ENCODE measurements at regions not wholly inside any gene's neighbourhood (a gene's known extent, or its start where the extent isn't known, plus 50 kb on each side); places are given as distances from the start of the nearest gene placed in this dataset.

DNA sequence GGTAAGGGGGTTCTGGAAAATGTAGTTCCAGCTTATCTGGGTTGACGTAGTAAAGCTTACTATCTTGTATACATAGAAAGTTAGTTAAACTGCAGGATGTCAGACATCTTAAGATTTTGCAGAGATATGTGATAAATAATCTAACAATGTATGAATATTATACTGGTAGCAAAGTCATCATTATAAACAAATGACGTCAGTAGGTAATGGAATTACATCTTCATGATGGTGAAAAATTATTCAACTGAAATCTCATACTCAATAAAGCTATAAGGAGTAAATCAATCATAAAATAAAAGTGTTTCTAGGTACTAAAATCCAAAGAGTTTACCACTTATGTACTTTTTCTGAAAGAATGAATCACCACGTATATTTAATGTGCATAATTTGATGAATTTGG lies 217.3 kb upstream of the CDH10 start:
- no peaks in the 10 kb centered on the region for H3K36me3 Mint-ChIP-seq (ENCODE audit: insufficient read depth)
- DNase-seq, result no peak

DNA sequence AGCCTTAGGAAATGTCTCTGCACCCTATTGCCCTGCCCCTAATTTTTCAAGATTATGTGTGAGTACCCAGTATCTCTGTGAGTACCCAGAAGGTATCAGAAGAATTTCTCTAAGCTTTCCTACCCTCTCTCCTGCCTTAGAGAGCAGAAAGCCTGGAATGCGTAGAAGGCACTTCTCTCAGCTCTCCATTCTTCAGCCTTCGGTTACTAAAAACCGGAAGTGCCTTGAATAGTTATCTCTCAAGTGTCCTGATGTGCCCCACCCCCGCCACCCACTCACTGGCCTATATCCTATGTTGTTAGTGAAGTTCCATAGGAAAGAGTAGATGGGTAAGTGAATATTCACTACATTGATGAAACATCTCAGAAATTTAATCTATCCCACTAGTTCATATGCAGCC lies 210.7 kb upstream of the CDH10 start:
- DNase-seq (no peak), ATAC-seq (no peak)
- Mint-ChIP-seq H3K4me3 (no peak overlapping the region), H3K27me3 (ENCODE audit: low read depth) (no peaks in the 10 kb centered on the region), H3K4me1 (ENCODE audit: low read depth) (no peaks in the 10 kb centered on the region), H3K9me3 (peaks cover 13% of the 10 kb centered on the region), H3K36me3 (ENCODE audit: insufficient read depth) (no peaks in the 10 kb centered on the region)

More for the DNA sequence above, 217.3 kb upstream of the CDH10 start:
- H3K9me3 Mint-ChIP-seq, result peaks cover 14% of the 10 kb centered on the region
- ATAC-seq, result no peak
- no peaks in the 10 kb centered on the region for H3K27me3 Mint-ChIP-seq (ENCODE audit: low read depth)
- no peak overlapping the region for H3K4me3 Mint-ChIP-seq
- H3K4me1 Mint-ChIP-seq (ENCODE audit: low read depth), result no peaks in the 10 kb centered on the region

DNA sequence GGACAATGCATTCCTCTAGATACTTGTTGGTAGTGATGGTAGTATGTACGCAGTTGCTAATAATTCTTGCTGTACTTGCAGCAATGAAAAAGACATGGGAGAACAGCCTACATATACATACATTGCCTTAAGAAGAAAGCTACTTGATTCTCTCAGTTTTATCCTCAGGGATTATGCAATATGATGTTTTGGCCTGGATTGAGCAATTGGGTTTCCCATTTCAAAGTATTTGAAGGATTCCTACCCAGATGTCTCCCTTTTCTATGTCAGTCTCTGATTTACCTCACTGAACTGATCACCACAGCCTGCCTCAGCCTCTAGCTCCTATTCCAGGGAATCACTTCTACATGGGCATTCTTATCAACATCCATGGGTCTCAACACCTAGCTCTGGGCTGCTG lies 210.1 kb upstream of the CDH10 start:
- H3K4me3 Mint-ChIP-seq, result no peak overlapping the region
- H3K27me3 Mint-ChIP-seq (ENCODE audit: low read depth), result no peaks in the 10 kb centered on the region
- no peak for DNase-seq

DNA sequence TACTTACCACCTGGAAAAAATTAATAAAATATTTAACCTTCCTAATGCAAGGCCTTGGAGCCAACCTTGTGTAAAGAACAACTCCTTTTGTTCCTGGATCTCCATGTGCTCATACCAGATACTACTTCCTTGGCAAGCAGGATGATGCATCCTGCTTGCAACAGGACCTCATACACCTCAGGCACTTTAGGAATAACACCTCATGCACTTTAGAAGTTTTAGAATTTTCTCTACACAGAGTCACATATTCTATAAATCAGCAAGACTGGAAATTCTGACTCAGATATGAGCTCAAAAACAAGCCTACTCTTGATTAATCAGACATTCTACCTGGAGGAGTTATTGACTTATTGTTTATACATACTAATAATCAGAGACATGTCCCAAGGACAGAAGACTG lies 209.6 kb upstream of the CDH10 start:
- ATAC-seq, result no peak
- Mint-ChIP-seq H3K4me3 (no peak overlapping the region), H3K36me3 (ENCODE audit: insufficient read depth) (no peaks in the 10 kb centered on the region), H3K27me3 (ENCODE audit: low read depth) (no peaks in the 10 kb centered on the region), H3K4me1 (ENCODE audit: low read depth) (no peaks in the 10 kb centered on the region), H3K9me3 (peaks cover 13% of the 10 kb centered on the region)
- no peak for DNase-seq

More for the DNA sequence above, 210.1 kb upstream of the CDH10 start:
- H3K36me3 Mint-ChIP-seq (ENCODE audit: insufficient read depth), result no peaks in the 10 kb centered on the region
- H3K4me1 Mint-ChIP-seq (ENCODE audit: low read depth), result no peaks in the 10 kb centered on the region
- peaks cover 13% of the 10 kb centered on the region for H3K9me3 Mint-ChIP-seq
- ATAC-seq, result no peak

DNA sequence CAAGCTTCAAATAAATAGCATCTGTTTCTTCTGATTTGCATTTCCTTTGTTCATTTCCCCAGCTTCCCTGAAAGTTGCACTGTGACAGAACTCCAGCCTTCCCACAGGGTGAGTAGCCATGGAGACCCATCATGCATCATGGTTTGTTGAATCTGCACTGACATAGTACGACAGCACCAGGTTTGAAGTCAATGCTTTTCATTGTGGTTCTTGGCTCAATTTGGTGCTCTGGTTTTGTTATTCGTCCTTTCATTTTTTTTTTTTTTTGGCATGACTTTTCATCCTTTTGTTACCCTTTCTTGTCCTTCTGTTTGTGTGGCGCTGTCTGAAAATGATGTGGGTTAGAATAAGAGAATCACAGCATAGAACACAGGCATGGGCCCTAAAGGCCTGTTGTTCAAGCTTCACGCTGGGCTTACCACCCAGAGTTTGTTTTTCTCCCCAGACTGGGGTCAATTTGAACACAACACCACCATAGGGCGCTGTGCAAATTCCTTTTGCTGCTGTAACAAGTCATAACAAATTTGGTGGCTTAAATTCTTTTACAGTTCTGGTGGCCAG lies 206.2 kb upstream of the CDH10 start:
- Mint-ChIP-seq H3K4me3 (no peak overlapping the region), H3K36me3 (ENCODE audit: insufficient read depth) (no peaks in the 10 kb centered on the region), H3K4me1 (ENCODE audit: low read depth) (no peaks in the 10 kb centered on the region), H3K9me3 (peaks cover 17% of the 10 kb centered on the region), H3K27me3 (ENCODE audit: low read depth) (no peaks in the 10 kb centered on the region)
- DNase-seq (no peak), ATAC-seq (no peak)

DNA sequence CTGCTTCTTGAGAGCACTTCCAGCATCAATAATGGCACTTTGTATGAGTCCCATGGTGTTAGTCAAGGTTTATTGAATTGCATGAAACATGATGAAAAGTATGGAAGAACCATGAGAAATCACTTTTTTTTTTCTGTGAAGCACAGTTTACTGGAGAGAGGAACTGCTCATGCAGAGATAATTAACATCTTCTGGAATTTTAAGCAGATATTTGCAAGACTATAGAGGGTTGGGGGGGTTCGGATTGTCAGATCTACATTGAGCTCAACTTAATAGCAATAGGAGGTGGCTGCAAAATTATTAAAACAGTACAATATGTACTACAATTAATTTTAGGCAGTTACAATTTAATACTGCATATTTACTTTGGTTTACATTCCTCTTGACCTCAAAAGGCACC lies 204.4 kb upstream of the CDH10 start:
- Mint-ChIP-seq H3K36me3 (ENCODE audit: insufficient read depth) (no peaks in the 10 kb centered on the region), H3K9me3 (peaks cover 17% of the 10 kb centered on the region), H3K27me3 (ENCODE audit: low read depth) (no peaks in the 10 kb centered on the region), H3K4me1 (ENCODE audit: low read depth) (no peaks in the 10 kb centered on the region), H3K4me3 (no peak overlapping the region)
- ATAC-seq (no peak), DNase-seq (no peak)

DNA sequence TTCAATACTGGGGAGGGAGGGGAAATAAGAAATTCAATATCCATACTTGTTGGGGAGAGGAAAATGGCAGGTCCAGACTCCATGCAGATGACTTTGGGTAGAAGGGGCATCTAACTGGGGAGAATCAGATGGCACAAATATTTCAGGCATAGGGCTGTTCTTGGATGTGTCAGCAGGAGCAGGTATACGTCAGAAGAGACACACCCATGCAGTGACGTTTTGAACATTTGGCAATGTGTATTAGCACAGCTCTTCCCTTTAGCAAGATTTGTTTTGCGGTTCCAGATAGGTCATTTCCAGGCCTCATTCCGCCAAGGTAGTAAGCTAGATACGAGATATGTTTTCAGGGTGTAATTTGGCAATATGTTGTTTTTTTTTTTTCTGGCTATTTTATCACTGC lies 187.2 kb upstream of the CDH10 start:
- Mint-ChIP-seq H3K4me1 (ENCODE audit: low read depth) (no peaks in the 10 kb centered on the region), H3K27me3 (ENCODE audit: low read depth) (no peaks in the 10 kb centered on the region), H3K36me3 (ENCODE audit: insufficient read depth) (no peaks in the 10 kb centered on the region), H3K4me3 (no peak overlapping the region), H3K9me3 (peaks cover 17% of the 10 kb centered on the region)
- no peak for DNase-seq
- ATAC-seq, result no peak

DNA sequence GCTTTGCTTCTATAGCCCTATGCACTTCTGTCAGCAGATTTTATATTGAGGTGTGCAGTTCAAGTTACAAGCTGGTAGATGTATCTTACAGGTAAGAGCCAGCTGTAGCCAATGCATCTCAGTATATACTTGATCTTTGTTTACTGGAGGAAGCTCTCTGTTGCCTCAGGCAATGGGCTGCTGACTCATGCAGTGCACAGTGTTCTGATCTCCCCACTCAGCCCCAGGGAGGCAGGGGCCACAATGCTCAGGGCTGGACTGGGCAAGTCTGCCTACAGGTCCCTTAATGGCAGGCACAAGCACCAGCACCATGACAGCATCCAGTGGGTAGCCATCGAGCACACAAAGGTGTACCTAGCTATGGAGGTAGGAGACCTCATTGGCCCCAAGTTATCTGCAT lies 178.8 kb upstream of the CDH10 start:
- ATAC-seq, result no peak
- Mint-ChIP-seq H3K4me1 (ENCODE audit: low read depth) (no peaks in the 10 kb centered on the region), H3K9me3 (peaks cover 28% of the 10 kb centered on the region), H3K4me3 (no peak overlapping the region), H3K27me3 (ENCODE audit: low read depth) (no peaks in the 10 kb centered on the region), H3K36me3 (ENCODE audit: insufficient read depth) (no peaks in the 10 kb centered on the region)
- DNase-seq, result no peak

DNA sequence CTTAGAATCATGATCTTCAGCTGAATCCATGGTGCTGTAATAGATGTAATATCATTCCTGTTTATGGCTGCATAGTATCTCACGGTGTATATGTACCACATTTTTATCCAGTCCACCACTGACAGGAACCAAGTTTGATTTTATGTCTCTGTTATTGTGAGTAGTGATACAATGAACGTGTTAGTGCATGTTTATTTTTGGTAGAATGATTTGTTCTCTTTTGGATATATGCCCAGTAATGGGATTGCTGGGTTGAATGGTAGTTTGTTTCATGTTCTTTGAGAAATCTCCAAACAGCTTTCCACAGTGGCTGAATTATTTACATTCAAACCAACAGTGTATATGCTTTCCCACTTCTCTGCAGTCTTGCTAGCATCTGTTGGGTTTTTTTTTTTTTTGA lies 175.1 kb upstream of the CDH10 start:
- Mint-ChIP-seq H3K4me1 (ENCODE audit: low read depth) (no peaks in the 10 kb centered on the region), H3K4me3 (no peak overlapping the region), H3K9me3 (peaks cover 15% of the 10 kb centered on the region), H3K27me3 (ENCODE audit: low read depth) (no peaks in the 10 kb centered on the region), H3K36me3 (ENCODE audit: insufficient read depth) (no peaks in the 10 kb centered on the region)
- DNase-seq, result no peak
- no peak for ATAC-seq

DNA sequence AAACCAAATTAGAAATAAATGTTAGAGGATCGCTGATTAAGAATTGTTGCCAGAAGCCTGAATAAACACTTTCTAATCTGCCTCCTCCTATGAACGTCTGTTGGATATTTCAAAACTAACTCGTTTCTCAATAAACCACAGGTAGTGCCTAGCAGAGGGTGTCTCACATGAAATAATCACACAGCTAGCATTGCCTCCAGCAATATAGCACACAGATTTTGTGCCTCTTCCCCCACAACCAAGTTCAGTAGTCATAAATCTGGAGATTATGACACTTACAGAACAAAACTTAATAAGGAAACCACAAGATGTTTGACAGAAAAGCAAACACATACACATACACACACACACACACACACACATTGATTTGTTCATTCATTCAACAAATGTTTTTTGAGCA lies 173.2 kb upstream of the CDH10 start:
- H3K27me3 Mint-ChIP-seq (ENCODE audit: low read depth), result no peaks in the 10 kb centered on the region
- DNase-seq (no peak), ATAC-seq (no peak)
- no peak overlapping the region for H3K4me3 Mint-ChIP-seq
- H3K9me3 Mint-ChIP-seq, result peaks cover 27% of the 10 kb centered on the region
- no peaks in the 10 kb centered on the region for H3K4me1 Mint-ChIP-seq (ENCODE audit: low read depth)
- H3K36me3 Mint-ChIP-seq (ENCODE audit: insufficient read depth), result no peaks in the 10 kb centered on the region

DNA sequence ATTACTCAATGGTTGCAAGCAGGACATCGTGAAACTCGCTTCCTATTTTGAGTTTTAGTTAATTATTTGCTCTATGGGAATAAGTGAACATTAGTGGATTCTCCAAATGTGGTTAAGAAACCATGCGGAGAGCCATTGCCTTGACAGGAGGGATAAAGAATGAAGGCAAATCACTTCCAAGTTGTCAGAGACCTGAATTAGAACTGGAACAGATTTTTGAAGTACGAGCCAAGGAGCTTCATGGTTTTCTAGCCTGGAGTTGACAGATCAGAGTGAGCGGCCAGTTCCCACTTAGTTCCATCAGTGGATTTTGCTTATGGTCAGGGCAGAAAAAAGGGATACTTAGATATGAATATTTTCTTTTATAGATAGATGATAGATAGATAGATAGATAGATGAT lies 171.4 kb upstream of the CDH10 start:
- DNase-seq, result no peak
- no peaks in the 10 kb centered on the region for H3K4me1 Mint-ChIP-seq (ENCODE audit: low read depth)
- H3K4me3 Mint-ChIP-seq, result no peak overlapping the region
- no peaks in the 10 kb centered on the region for H3K36me3 Mint-ChIP-seq (ENCODE audit: insufficient read depth)
- H3K27me3 Mint-ChIP-seq (ENCODE audit: low read depth), result no peaks in the 10 kb centered on the region
- H3K9me3 Mint-ChIP-seq, result peaks cover 20% of the 10 kb centered on the region
- no peak for ATAC-seq

DNA sequence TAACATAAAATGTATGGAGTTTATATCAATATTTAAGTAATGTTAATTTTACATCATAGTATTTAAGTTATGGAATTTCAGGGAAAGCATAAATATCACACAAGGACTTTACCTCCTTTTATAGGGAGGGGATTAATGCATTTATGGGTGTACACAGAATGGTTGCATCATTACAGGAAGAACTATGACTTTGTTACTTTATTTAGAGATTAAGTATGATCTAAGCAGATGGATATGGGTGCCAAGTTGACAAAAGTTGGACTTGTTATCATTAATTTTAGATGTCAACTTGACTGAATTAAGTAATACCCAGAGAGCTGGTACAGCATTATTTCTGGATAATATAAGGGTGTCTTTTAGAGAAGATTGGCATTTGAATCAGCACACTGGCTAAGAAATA lies 160.5 kb upstream of the CDH10 start:
- peaks cover 43% of the 10 kb centered on the region for H3K9me3 Mint-ChIP-seq
- no peaks in the 10 kb centered on the region for H3K36me3 Mint-ChIP-seq (ENCODE audit: insufficient read depth)
- H3K4me3 Mint-ChIP-seq, result no peak overlapping the region
- no peaks in the 10 kb centered on the region for H3K4me1 Mint-ChIP-seq (ENCODE audit: low read depth)
- DNase-seq (no peak), ATAC-seq (no peak)
- H3K27me3 Mint-ChIP-seq (ENCODE audit: low read depth), result no peaks in the 10 kb centered on the region

DNA sequence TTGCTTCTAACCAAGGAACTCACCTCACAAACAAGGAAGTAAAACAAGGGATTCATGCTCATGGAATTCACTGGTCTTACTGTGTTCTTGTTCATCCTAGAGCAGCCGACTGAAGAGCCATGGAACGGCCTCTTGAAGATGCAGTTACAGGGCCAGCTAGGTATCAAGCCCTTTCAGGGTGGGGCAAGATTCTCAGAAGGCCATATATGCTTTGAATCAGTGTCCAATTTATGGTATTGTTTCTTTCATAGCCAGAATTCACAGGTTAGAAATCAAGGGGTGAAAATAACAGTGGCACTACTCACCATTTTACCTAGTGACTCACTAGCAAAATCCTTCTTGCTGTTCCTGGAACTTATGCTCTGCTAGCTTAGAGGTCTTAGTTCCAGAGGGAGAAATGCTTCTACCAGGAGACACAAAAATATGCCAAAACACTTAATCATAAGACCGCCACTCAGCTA lies 159.5 kb upstream of the CDH10 start:
- DNase-seq (no peak), ATAC-seq (no peak)
- H3K4me3 Mint-ChIP-seq, result no peak overlapping the region
- H3K4me1 Mint-ChIP-seq (ENCODE audit: low read depth), result no peaks in the 10 kb centered on the region
- H3K36me3 Mint-ChIP-seq (ENCODE audit: insufficient read depth), result no peaks in the 10 kb centered on the region
- H3K9me3 Mint-ChIP-seq, result peaks cover 38% of the 10 kb centered on the region
- H3K27me3 Mint-ChIP-seq (ENCODE audit: low read depth), result no peaks in the 10 kb centered on the region

DNA sequence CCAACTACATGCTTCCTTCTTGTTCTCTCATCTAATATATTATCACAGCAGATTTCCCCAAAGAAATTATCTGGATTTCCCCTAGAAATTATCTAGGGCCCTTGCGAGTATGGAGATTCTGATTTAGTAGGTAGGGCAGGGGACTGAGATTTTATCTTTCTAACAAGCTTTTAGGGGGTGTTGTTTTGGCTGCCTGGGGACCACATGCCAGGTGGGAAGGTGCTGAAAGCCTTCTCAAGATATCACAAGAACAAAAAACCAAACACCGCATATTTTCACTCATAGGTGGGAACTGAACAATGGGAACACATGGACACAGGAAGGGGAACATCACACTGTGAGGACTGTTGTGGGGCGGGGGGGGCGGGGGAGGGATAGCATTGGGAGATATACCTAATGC lies 146.5 kb upstream of the CDH10 start:
- Mint-ChIP-seq H3K4me1 (ENCODE audit: low read depth) (no peaks in the 10 kb centered on the region), H3K27me3 (ENCODE audit: low read depth) (no peaks in the 10 kb centered on the region), H3K36me3 (ENCODE audit: insufficient read depth) (no peaks in the 10 kb centered on the region), H3K4me3 (no peak overlapping the region), H3K9me3 (peaks cover 21% of the 10 kb centered on the region)
- ATAC-seq (no peak), DNase-seq (no peak)

DNA sequence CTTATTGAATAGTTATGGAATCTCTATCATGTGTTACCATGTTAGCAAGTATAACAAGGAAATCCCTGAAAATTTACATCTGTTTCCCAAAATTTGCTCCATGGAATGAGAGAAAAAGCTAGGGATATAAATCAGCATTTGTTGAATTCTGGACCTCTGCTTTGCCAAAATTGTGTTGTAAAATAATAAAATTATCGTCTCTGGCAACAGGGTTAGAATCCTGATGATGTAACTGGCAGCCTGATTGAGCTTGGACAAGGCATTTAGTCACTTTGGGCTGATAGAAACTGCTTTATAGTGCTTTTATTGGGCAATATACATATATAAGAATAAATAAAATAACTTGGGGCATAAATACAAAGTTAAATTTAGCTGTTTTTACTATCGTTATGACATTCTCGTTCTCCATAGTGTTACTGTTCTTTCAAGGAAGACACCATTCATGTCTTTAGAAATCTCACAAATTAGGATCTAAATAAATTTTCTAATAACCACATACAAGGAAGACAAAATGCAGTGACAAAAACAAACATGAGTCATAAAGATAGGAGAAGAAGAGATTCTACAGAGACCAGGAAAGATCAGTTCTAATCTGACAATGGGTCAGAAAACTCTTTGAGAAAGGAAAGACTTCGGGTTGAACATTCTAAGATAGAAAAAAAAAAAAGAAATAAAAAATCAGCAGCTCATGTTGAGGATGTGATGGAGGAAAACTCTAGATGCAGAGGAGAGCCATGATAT lies 145.0 kb upstream of the CDH10 start:
- Mint-ChIP-seq H3K4me3 (no peak overlapping the region), H3K4me1 (ENCODE audit: low read depth) (no peaks in the 10 kb centered on the region), H3K9me3 (peaks cover 19% of the 10 kb centered on the region), H3K27me3 (ENCODE audit: low read depth) (no peaks in the 10 kb centered on the region), H3K36me3 (ENCODE audit: insufficient read depth) (no peaks in the 10 kb centered on the region)
- no peak for DNase-seq
- ATAC-seq, result no peak
